WTC11 (cell line): ENCODE measurements at regions not wholly inside any gene's neighbourhood (a gene's known extent, or its start where the extent isn't known, plus 50 kb on each side); places are given as distances from the start of the nearest gene placed in this dataset.

ENCODE experiments used
- ATF1 ChIP-seq: sonication (generic); formaldehyde crosslinking; IDR thresholded peaks from 2 replicates; pipeline ENCODE4 v1.8.1; 2023; ENCODE audit warnings: mild to moderate bottlenecking, moderate library complexity, missing genetic modification reagents
- IRF1 ChIP-seq: sonication (generic); formaldehyde crosslinking; IDR thresholded peaks from 2 replicates; pipeline ENCODE4 v1.8.0; 2023; ENCODE audit warnings: missing genetic modification reagents
- JUN ChIP-seq: sonication (generic); formaldehyde crosslinking; IDR thresholded peaks from 2 replicates; pipeline ENCODE4 v1.8.0; 2023; ENCODE audit warnings: mild to moderate bottlenecking, missing genetic modification reagents
- KAT7 ChIP-seq: sonication (generic); formaldehyde crosslinking; IDR thresholded peaks from 2 replicates; pipeline ENCODE4 v1.8.1; 2023; ENCODE audit warnings: missing genetic modification reagents, mild to moderate bottlenecking, borderline replicate concordance
- NR3C1 ChIP-seq: sonication (generic); formaldehyde crosslinking; conservative IDR thresholded peaks from 2 replicates; pipeline ENCODE4 v1.8.1; 2023; ENCODE audit warnings: low read depth, mild to moderate bottlenecking, missing genetic modification reagents
- SMAD3 ChIP-seq: sonication (generic); formaldehyde crosslinking; IDR thresholded peaks from 2 replicates; pipeline ENCODE4 v1.8.0; 2022; ENCODE audit warnings: missing genetic modification reagents, mild to moderate bottlenecking, borderline replicate concordance
- TEAD4 ChIP-seq: sonication (generic); formaldehyde crosslinking; IDR thresholded peaks from 2 replicates; pipeline ENCODE4 v1.8.0; 2022; ENCODE audit warnings: mild to moderate bottlenecking, missing genetic modification reagents
- TF ChIP-seq, protein P1 (sequence below): fragments of 200-600 bp; IDR thresholded peaks from 2 replicates; pipeline ENCODE4 v1.8.0; 2022; ENCODE audit warnings: antibody characterized with exemption
- TF ChIP-seq, protein P2 (sequence below): sonication (generic); formaldehyde crosslinking; IDR thresholded peaks from 2 replicates; pipeline ENCODE4 v1.8.0; 2022; ENCODE audit warnings: mild to moderate bottlenecking, missing genetic modification reagents
- TF ChIP-seq, protein P3 (sequence below): sonication (generic); formaldehyde crosslinking; IDR thresholded peaks from 2 replicates; pipeline ENCODE4 v1.8.1; 2023; ENCODE audit warnings: mild to moderate bottlenecking, missing genetic modification reagents, moderate library complexity
- TF ChIP-seq, protein P4 (sequence below): sonication (generic); formaldehyde crosslinking; IDR thresholded peaks from 2 replicates; pipeline ENCODE4 v1.8.0; 2022; ENCODE audit warnings: mild to moderate bottlenecking, missing genetic modification reagents
- TF ChIP-seq, protein P5 (sequence below): sonication (generic); formaldehyde crosslinking; IDR thresholded peaks from 2 replicates; pipeline ENCODE4 v1.8.1; 2023; ENCODE audit warnings: mild to moderate bottlenecking, missing genetic modification reagents

DNA sequence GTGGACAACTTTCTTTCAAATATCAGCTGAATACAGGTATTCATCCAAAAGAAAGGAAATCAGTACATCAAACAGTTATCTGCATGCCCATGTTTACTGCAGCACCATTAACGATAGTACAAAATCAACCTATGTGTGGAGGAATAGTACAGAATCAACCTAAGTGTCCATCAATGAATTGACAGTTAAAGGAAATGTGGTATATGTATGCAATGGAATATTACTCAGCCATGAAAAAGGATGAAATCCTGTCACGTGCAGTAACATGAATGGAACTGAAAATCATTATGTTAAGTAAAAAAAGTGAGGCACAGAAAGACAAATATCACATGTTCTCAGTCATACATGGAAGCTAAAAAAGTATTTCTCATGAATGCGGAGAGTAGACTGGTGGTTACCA lies 132.3 kb downstream of the MED15 start:
- TF ChIP-seq, protein P1, sequence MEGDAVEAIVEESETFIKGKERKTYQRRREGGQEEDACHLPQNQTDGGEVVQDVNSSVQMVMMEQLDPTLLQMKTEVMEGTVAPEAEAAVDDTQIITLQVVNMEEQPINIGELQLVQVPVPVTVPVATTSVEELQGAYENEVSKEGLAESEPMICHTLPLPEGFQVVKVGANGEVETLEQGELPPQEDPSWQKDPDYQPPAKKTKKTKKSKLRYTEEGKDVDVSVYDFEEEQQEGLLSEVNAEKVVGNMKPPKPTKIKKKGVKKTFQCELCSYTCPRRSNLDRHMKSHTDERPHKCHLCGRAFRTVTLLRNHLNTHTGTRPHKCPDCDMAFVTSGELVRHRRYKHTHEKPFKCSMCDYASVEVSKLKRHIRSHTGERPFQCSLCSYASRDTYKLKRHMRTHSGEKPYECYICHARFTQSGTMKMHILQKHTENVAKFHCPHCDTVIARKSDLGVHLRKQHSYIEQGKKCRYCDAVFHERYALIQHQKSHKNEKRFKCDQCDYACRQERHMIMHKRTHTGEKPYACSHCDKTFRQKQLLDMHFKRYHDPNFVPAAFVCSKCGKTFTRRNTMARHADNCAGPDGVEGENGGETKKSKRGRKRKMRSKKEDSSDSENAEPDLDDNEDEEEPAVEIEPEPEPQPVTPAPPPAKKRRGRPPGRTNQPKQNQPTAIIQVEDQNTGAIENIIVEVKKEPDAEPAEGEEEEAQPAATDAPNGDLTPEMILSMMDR, result no peak
- TF ChIP-seq KAT7 (CRISPR knock-in tag), result no peak
- TF ChIP-seq, protein P2, sequence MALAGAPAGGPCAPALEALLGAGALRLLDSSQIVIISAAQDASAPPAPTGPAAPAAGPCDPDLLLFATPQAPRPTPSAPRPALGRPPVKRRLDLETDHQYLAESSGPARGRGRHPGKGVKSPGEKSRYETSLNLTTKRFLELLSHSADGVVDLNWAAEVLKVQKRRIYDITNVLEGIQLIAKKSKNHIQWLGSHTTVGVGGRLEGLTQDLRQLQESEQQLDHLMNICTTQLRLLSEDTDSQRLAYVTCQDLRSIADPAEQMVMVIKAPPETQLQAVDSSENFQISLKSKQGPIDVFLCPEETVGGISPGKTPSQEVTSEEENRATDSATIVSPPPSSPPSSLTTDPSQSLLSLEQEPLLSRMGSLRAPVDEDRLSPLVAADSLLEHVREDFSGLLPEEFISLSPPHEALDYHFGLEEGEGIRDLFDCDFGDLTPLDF (CRISPR knock-in tag), result no peak
- no peak for TF ChIP-seq ATF1 (CRISPR knock-in tag)
- TF ChIP-seq JUN (CRISPR knock-in tag), result no peak
- TF ChIP-seq, protein P3, sequence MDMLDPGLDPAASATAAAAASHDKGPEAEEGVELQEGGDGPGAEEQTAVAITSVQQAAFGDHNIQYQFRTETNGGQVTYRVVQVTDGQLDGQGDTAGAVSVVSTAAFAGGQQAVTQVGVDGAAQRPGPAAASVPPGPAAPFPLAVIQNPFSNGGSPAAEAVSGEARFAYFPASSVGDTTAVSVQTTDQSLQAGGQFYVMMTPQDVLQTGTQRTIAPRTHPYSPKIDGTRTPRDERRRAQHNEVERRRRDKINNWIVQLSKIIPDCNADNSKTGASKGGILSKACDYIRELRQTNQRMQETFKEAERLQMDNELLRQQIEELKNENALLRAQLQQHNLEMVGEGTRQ, result no peak
- no peak for TF ChIP-seq SMAD3 (CRISPR knock-in tag)
- TF ChIP-seq IRF1 (CRISPR knock-in tag), result no peak
- TF ChIP-seq TEAD4 (CRISPR knock-in tag), result no peak
- TF ChIP-seq NR3C1 (CRISPR knock-in tag), result no peak
- TF ChIP-seq, protein P4, sequence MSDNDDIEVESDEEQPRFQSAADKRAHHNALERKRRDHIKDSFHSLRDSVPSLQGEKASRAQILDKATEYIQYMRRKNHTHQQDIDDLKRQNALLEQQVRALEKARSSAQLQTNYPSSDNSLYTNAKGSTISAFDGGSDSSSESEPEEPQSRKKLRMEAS (CRISPR knock-in tag), result no peak
- TF ChIP-seq, protein P5, sequence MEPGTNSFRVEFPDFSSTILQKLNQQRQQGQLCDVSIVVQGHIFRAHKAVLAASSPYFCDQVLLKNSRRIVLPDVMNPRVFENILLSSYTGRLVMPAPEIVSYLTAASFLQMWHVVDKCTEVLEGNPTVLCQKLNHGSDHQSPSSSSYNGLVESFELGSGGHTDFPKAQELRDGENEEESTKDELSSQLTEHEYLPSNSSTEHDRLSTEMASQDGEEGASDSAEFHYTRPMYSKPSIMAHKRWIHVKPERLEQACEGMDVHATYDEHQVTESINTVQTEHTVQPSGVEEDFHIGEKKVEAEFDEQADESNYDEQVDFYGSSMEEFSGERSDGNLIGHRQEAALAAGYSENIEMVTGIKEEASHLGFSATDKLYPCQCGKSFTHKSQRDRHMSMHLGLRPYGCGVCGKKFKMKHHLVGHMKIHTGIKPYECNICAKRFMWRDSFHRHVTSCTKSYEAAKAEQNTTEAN (CRISPR knock-in tag), result no peak
